Stimulated activated effector memory CD8-positive, alpha-beta T cell treated with anti-CD3 and anti-CD28 coated beads, Interleukin-12 subunit alpha, Interleukin-12 subunit beta, amount 100 ng/mL, for 72 hours (primary cell): ENCODE measurements at regions not wholly inside any gene's neighbourhood (a gene's known extent, or its start where the extent isn't known, plus 50 kb on each side); places are given as distances from the start of the nearest gene placed in this dataset.
"Not testable (repeated sequence)": the region's sequence is repeated elsewhere in the genome, so short reads cannot be mapped to it uniquely, and the experiment has no call there.

Experiments used
- ATAC-seq: fragments of 150-1000 bp; cut with Tn5 transposase; 2 replicates; pipeline ENCODE4 v1.10.0; 2021
- DNase-seq, 2 donors: peaks; one replicate each; pipeline ENCODE4 v3.0.0; 2021 to 2022; ENCODE audit warnings: low spot score in 2 of 2
- H3K27ac Mint-ChIP-seq: one replicate; pipeline ENCODE4 v1.8.0; 2022; ENCODE audit warnings: mild to moderate bottlenecking, mixed read lengths
- H3K36me3 Mint-ChIP-seq: one replicate; pipeline ENCODE4 v1.8.0; 2022; ENCODE audit warnings: mild to moderate bottlenecking, mixed read lengths
- H3K4me1 Mint-ChIP-seq: one replicate; pipeline ENCODE4 v1.8.0; 2022; ENCODE audit warnings: mixed read lengths
- H3K4me3 Mint-ChIP-seq: one replicate; pipeline ENCODE4 v1.8.0; 2022; ENCODE audit warnings: mild to moderate bottlenecking, mixed read lengths
- H3K9me3 Mint-ChIP-seq: one replicate; pipeline ENCODE4 v1.8.0; 2022; ENCODE audit warnings: mixed read lengths

GRCh38 chr4:66572949-66573348, 902.7 kb upstream of the EPHA5 start:
- ATAC-seq (no peak), DNase-seq (no peak)
- no peak overlapping the region for H3K27ac Mint-ChIP-seq

GRCh38 chr4:66571145-66571695, 900.9 kb upstream of the EPHA5 start:
- ATAC-seq (no peak), DNase-seq (no peak)

More at GRCh38 chr4:66572949-66573348, 902.7 kb upstream of the EPHA5 start:
- Mint-ChIP-seq H3K4me3 (no peak overlapping the region), H3K9me3 (peaks cover 21% of the 10 kb centered on the region), H3K4me1 (no peaks in the 10 kb centered on the region), H3K36me3 (no peaks in the 10 kb centered on the region)

GRCh38 chr4:66569228-66569627, 898.9 kb upstream of the EPHA5 start:
- DNase-seq, result no peak
- no peaks in the 10 kb centered on the region for H3K4me1 Mint-ChIP-seq
- no peak overlapping the region for H3K4me3 Mint-ChIP-seq

More at GRCh38 chr4:66571145-66571695, 900.9 kb upstream of the EPHA5 start:
- Mint-ChIP-seq H3K36me3 (no peaks in the 10 kb centered on the region), H3K4me1 (no peaks in the 10 kb centered on the region), H3K4me3 (no peak overlapping the region), H3K27ac (no peak overlapping the region), H3K9me3 (peaks cover 19% of the 10 kb centered on the region)

GRCh38 chr4:66568431-66568830, 898.1 kb upstream of the EPHA5 start:
- H3K9me3 Mint-ChIP-seq, result peaks cover 7% of the 10 kb centered on the region
- no peaks in the 10 kb centered on the region for H3K36me3 Mint-ChIP-seq
- ATAC-seq, result no peak
- H3K4me1 Mint-ChIP-seq, result no peaks in the 10 kb centered on the region
- H3K4me3 Mint-ChIP-seq, result no peak overlapping the region
- H3K27ac Mint-ChIP-seq, result no peak overlapping the region
- no peak for DNase-seq

More at GRCh38 chr4:66569228-66569627, 898.9 kb upstream of the EPHA5 start:
- Mint-ChIP-seq H3K36me3 (no peaks in the 10 kb centered on the region), H3K9me3 (peaks cover 10% of the 10 kb centered on the region), H3K27ac (no peak overlapping the region)
- no peak for ATAC-seq

GRCh38 chr4:66568001-66568400, 897.7 kb upstream of the EPHA5 start:
- H3K9me3 Mint-ChIP-seq, result peaks cover 7% of the 10 kb centered on the region
- no peaks in the 10 kb centered on the region for H3K4me1 Mint-ChIP-seq
- H3K36me3 Mint-ChIP-seq, result no peaks in the 10 kb centered on the region
- no peak overlapping the region for H3K4me3 Mint-ChIP-seq
- no peak for ATAC-seq
- no peak overlapping the region for H3K27ac Mint-ChIP-seq
- no peak for DNase-seq

GRCh38 chr4:66567551-66567950, 897.3 kb upstream of the EPHA5 start:
- H3K4me1 Mint-ChIP-seq, result no peaks in the 10 kb centered on the region
- no peak overlapping the region for H3K27ac Mint-ChIP-seq
- H3K4me3 Mint-ChIP-seq, result no peak overlapping the region
- H3K36me3 Mint-ChIP-seq, result no peaks in the 10 kb centered on the region
- ATAC-seq, result no peak
- no peak for DNase-seq
- peaks cover 7% of the 10 kb centered on the region for H3K9me3 Mint-ChIP-seq

- Mint-ChIP-seq H3K4me3 (no peak overlapping the region), H3K27ac (no peak overlapping the region), H3K36me3 (no peaks in the 10 kb centered on the region), H3K9me3 (peaks cover 7% of the 10 kb centered on the region), H3K4me1 (no peaks in the 10 kb centered on the region)
- ATAC-seq (no peak), DNase-seq (no peak)
These were observed 895.5 kb upstream of the EPHA5 start for GRCh38 chr4:66565801-66566200.

GRCh38 chr4:66564901-66565651, 894.8 kb upstream of the EPHA5 start:
- Mint-ChIP-seq H3K27ac (no peak overlapping the region), H3K4me1 (no peaks in the 10 kb centered on the region), H3K4me3 (no peak overlapping the region), H3K36me3 (no peaks in the 10 kb centered on the region), H3K9me3 (peaks cover 7% of the 10 kb centered on the region)
- ATAC-seq, result no peak
- DNase-seq, result no peak

GRCh38 chr4:66562276-66562806, 892.1 kb upstream of the EPHA5 start:
- ATAC-seq (no peak), DNase-seq (no peak)
- no peaks in the 10 kb centered on the region for H3K4me1 Mint-ChIP-seq
- H3K9me3 Mint-ChIP-seq, result no peaks in the 10 kb centered on the region
- H3K36me3 Mint-ChIP-seq, result no peaks in the 10 kb centered on the region
- no peak overlapping the region for H3K27ac Mint-ChIP-seq
- H3K4me3 Mint-ChIP-seq, result no peak overlapping the region

GRCh38 chr4:66561465-66562053, 891.3 kb upstream of the EPHA5 start:
- H3K36me3 Mint-ChIP-seq, DNase-seq, ATAC-seq, H3K27ac Mint-ChIP-seq, H3K4me3 Mint-ChIP-seq, H3K4me1 Mint-ChIP-seq, H3K9me3 Mint-ChIP-seq: not testable (repeated sequence)

- Mint-ChIP-seq H3K9me3 (peaks cover 6% of the 10 kb centered on the region), H3K4me3 (no peak overlapping the region), H3K27ac (no peak overlapping the region), H3K4me1 (no peaks in the 10 kb centered on the region), H3K36me3 (no peaks in the 10 kb centered on the region)
- no peak for DNase-seq
- ATAC-seq, result no peak
These were observed 888.4 kb upstream of the EPHA5 start for GRCh38 chr4:66558651-66559050.

GRCh38 chr4:66556651-66557278, 886.5 kb upstream of the EPHA5 start:
- Mint-ChIP-seq H3K9me3 (peaks cover 13% of the 10 kb centered on the region), H3K36me3 (no peaks in the 10 kb centered on the region), H3K4me3 (no peak overlapping the region), H3K27ac (no peak overlapping the region), H3K4me1 (no peaks in the 10 kb centered on the region)
- ATAC-seq, result no peak
- DNase-seq, result no peak

GRCh38 chr4:66555301-66555700, 885.0 kb upstream of the EPHA5 start:
- peaks cover 13% of the 10 kb centered on the region for H3K9me3 Mint-ChIP-seq
- ATAC-seq (no peak), DNase-seq (no peak)
- H3K4me3 Mint-ChIP-seq, result no peak overlapping the region
- H3K4me1 Mint-ChIP-seq, result no peaks in the 10 kb centered on the region
- H3K27ac Mint-ChIP-seq, result no peak overlapping the region
- no peaks in the 10 kb centered on the region for H3K36me3 Mint-ChIP-seq

- Mint-ChIP-seq H3K4me1 (no peaks in the 10 kb centered on the region), H3K4me3 (no peak overlapping the region), H3K27ac (no peak overlapping the region), H3K9me3 (peaks cover 13% of the 10 kb centered on the region), H3K36me3 (no peaks in the 10 kb centered on the region)
- ATAC-seq (no peak), DNase-seq (no peak)
These were observed 884.5 kb upstream of the EPHA5 start for GRCh38 chr4:66554826-66555225.

GRCh38 chr4:66545301-66545700, 875.0 kb upstream of the EPHA5 start:
- peaks cover 13% of the 10 kb centered on the region for H3K9me3 Mint-ChIP-seq
- H3K36me3 Mint-ChIP-seq, H3K4me3 Mint-ChIP-seq, H3K27ac Mint-ChIP-seq, ATAC-seq, H3K4me1 Mint-ChIP-seq, DNase-seq: not testable (repeated sequence)
